PC-9 (cell line): ENCODE measurements at regions not wholly inside any gene's neighbourhood (a gene's known extent, or its start where the extent isn't known, plus 50 kb on each side); places are given as distances from the start of the nearest gene placed in this dataset.
A peak's percentile ranks its signal among the peaks of the same experiment; 100 is the strongest.

ENCODE experiments used
- BruUV-seq: library from RNA; stranded (reverse); fragments of 400-500 nt; replicated peaks from 2 replicates; lab custom pipeline; 2021; lab: Mats Ljungman, UMichigan
- CTCF ChIA-PET: fragments of 300-600 bp; sonication (Branson Sonifier 250); formaldehyde crosslinking; loops from one replicate; lab custom pipeline; 2022; ENCODE audit warnings: antibody characterized with exemption; lab: Charles Lee
- POLR2A ChIA-PET: fragments of 300-600 bp; sonication (Branson Sonifier 250); formaldehyde crosslinking; loops from one replicate; lab custom pipeline; 2022; ENCODE audit warnings: antibody characterized with exemption; ENCODE audit not compliant: unreplicated experiment; lab: Charles Lee
- DNase-seq, 2 experiments: peaks; one replicate each; pipeline versions ENCODE4 v3.0.0 to v3.0.0-alpha.2; 2015 to 2022; ENCODE audit warnings: mixed read lengths in 1 of 2
- H2AFZ ChIP-seq: fragments of 200-600 bp; sonication (generic); 2 replicates; pipeline ENCODE4 v1.8.1; 2017; ENCODE audit warnings: antibody characterized with exemption
- H3F3A ChIP-seq: fragments of 200-600 bp; sonication (generic); 2 replicates; pipeline ENCODE4 v1.8.1; 2017; ENCODE audit warnings: antibody characterized with exemption, mild to moderate bottlenecking, low read depth; ENCODE audit not compliant: insufficient read depth
- H3K27ac ChIP-seq: fragments of 200-600 bp; sonication (generic); 2 replicates; pipeline ENCODE4 v1.6.1; 2016; ENCODE audit warnings: mixed run types
- H3K27me3 ChIP-seq: fragments of 200-600 bp; sonication (generic); 2 replicates; pipeline ENCODE4 v1.6.1; 2016; ENCODE audit warnings: low read depth, mixed run types; ENCODE audit not compliant: insufficient read depth
- H3K36me3 ChIP-seq: fragments of 200-600 bp; sonication (generic); 2 replicates; pipeline ENCODE4 v1.6.1; 2016; ENCODE audit warnings: low read depth, mixed run types
- H3K4me1 ChIP-seq: fragments of 200-600 bp; sonication (generic); replicated peaks from 2 replicates; pipeline ENCODE4 v1.6.1; 2016; ENCODE audit warnings: mixed run types; ENCODE audit not compliant: insufficient read depth
- H3K4me2 ChIP-seq: fragments of 200-600 bp; sonication (generic); 2 replicates; pipeline ENCODE4 v1.6.1; 2017; ENCODE audit warnings: mixed run types
- H3K4me3 ChIP-seq: fragments of 200-600 bp; sonication (generic); 2 replicates; pipeline ENCODE4 v1.6.1; 2016; ENCODE audit warnings: mixed run types
- H3K79me2 ChIP-seq: fragments of 200-600 bp; sonication (generic); 2 replicates; pipeline ENCODE4 v1.6.1; 2017; ENCODE audit warnings: low read depth, mixed run types
- H3K9me2 ChIP-seq: fragments of 200-600 bp; sonication (generic); 2 replicates; pipeline ENCODE4 v1.8.1; 2017; ENCODE audit warnings: mild to moderate bottlenecking; ENCODE audit not compliant: insufficient read depth
- H3K9me3 ChIP-seq: fragments of 200-600 bp; sonication (generic); 2 replicates; pipeline ENCODE4 v1.8.1; 2016; ENCODE audit warnings: low read depth; ENCODE audit not compliant: insufficient read depth
- H4K20me1 ChIP-seq: fragments of 200-600 bp; sonication (generic); 2 replicates; pipeline ENCODE4 v1.8.1; 2017; ENCODE audit not compliant: insufficient read depth
- EZH2 ChIP-seq: fragments of 200-600 bp; sonication (generic); IDR thresholded peaks from 2 replicates; pipeline ENCODE4 v1.8.0; 2017; ENCODE audit warnings: antibody characterized with exemption, low read depth
- intact Hi-C: fragments of 100-400 bp; cut with micrococcal nuclease; formaldehyde crosslinking; loops from one replicate; pipeline ENCODE4 v1.10.0; 2022; ENCODE audit not compliant: unreplicated experiment
- TF ChIP-seq, protein P1 (sequence below): fragments of 200-600 bp; sonication (generic); conservative IDR thresholded peaks from 2 replicates; pipeline ENCODE4 v1.6.1; 2017; ENCODE audit warnings: mixed run types, antibody characterized with exemption, mild to moderate bottlenecking, moderate library complexity

DNA sequence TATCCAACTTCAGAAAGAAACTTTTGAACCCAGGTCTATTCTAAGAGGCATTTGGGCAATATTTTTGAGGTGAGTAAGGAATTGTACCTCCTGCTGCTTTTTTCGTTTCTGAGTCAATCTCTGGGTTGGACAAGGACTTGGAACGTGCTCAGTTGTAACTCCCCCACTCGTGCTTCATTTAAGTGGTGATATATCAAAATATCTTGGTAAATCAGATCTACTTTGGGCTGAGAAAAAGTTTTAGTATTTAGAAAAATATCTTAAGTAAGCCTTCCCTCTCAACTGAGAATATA, 728.9 kb downstream of the EFNB2 start:
- H3K4me2 ChIP-seq: no peak overlapping the region
- no peaks in the 10 kb centered on the region for H3K36me3 ChIP-seq
- H3K79me2 ChIP-seq: no peaks in the 10 kb centered on the region
- BruUV-seq: no TSS peak
- H3F3A ChIP-seq: peaks cover 4% of the 10 kb centered on the region; the same call in 1 of the 2 replicates
- DNase-seq: no peak
- no peaks in the 10 kb centered on the region for H3K27me3 ChIP-seq
- TF ChIP-seq, protein P1, sequence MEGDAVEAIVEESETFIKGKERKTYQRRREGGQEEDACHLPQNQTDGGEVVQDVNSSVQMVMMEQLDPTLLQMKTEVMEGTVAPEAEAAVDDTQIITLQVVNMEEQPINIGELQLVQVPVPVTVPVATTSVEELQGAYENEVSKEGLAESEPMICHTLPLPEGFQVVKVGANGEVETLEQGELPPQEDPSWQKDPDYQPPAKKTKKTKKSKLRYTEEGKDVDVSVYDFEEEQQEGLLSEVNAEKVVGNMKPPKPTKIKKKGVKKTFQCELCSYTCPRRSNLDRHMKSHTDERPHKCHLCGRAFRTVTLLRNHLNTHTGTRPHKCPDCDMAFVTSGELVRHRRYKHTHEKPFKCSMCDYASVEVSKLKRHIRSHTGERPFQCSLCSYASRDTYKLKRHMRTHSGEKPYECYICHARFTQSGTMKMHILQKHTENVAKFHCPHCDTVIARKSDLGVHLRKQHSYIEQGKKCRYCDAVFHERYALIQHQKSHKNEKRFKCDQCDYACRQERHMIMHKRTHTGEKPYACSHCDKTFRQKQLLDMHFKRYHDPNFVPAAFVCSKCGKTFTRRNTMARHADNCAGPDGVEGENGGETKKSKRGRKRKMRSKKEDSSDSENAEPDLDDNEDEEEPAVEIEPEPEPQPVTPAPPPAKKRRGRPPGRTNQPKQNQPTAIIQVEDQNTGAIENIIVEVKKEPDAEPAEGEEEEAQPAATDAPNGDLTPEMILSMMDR: no peak
- no peak for TF ChIP-seq EZH2
- H3K4me1 ChIP-seq: 0 out of 2 replicates have a peak, but pooled peaks cover 5% of the 10 kb centered on the region
- H3K27ac ChIP-seq: no peak overlapping the region
- peaks cover 17% of the 10 kb centered on the region; the same call in 1 of the 2 replicates for H3K9me3 ChIP-seq
- no peak overlapping the region for H2AFZ ChIP-seq
- intact Hi-C loops: no loop called here
- ChIA-PET POLR2A (no interaction called here), CTCF (no interaction called here)
- no peak overlapping the region for H3K4me3 ChIP-seq
- no peaks in the 10 kb centered on the region for H4K20me1 ChIP-seq
- H3K9me2 ChIP-seq: no peaks in the 10 kb centered on the region

DNA sequence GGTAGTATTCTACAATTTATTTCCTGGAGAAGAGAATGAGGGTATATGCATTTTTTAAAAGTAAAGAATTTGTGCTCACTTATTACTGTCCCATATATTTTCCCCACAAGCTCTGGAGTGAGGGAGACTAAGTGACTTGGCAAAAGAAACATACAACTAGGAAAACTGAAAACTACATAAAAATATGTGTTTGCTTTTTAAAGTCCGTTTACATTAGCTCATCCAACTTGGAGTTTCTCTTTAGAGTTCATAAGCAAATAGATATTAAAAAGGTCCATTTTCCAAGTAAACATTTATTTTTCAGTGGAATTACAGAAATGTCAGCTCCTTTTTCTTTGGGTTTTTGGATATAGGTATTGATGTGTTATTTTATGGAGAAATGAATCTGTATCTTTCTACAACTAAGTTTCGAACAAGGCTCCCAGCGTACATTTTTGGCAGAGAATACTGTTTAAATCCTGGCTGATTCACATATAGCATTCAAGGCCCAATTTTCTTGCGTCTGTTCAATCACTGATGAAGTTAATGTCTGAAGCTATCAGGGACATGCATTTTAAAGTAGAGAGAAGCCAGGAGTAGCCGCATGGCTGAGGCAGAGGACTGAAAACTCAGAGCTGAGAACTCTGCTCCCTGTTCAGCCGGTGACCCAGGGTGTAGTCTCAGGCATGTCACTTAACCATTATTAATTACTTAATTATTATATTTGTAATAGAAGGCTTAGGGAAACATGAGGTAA, 729.4 kb downstream of the EFNB2 start:
- no peak for TF ChIP-seq EZH2
- TF ChIP-seq, protein P1: no peak
- ChIA-PET CTCF (no interaction called here), POLR2A (no interaction called here)
- Histone ChIP-seq H3K79me2 (no peaks in the 10 kb centered on the region), H3K36me3 (no peaks in the 10 kb centered on the region), H3K27ac (no peak overlapping the region), H3F3A (peaks cover 4% of the 10 kb centered on the region; the same call in 1 of the 2 replicates), H3K9me3 (peaks cover 13% of the 10 kb centered on the region; the same call in 1 of the 2 replicates), H3K27me3 (no peaks in the 10 kb centered on the region), H2AFZ (no peak overlapping the region), H3K4me1 (0 out of 2 replicates have a peak, but pooled peaks cover 5% of the 10 kb centered on the region), H3K4me2 (no peak overlapping the region), H4K20me1 (no peaks in the 10 kb centered on the region), H3K4me3 (no peak overlapping the region), H3K9me2 (no peaks in the 10 kb centered on the region)
- no peak for DNase-seq
- no TSS peak for BruUV-seq
- intact Hi-C loops: no loop called here

DNA sequence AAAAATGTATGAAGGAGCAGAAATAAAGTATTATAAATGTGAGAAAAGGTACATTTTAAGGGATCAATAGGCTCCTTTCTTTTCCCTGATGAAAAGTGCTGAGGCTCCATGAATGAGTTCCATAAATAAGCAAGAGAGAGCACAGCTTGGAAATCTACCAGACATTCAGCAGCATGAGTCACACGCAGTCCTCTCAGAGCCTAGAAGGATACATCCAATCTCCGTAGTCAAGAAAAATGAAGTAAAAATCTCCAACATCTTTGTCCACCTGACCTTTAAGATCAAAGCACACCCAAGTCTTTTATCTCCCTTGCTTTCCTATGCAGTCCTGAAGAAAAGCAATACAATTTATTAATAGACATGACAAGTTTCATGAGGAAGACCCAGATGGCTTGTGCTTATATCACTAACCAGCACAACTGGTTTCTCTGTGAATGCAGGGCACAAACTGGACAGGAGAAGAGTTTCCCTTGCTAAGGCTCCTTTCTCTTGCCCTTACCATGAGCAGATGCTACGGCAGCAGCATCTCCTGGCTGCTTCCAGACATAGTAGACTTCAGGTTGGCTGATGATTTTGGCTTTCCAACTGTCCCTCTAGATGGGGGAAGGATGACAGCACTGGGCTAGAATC, 730.8 kb downstream of the EFNB2 start:
- H3K27me3 ChIP-seq: no peaks in the 10 kb centered on the region
- intact Hi-C loops: no loop called here
- H3K4me3 ChIP-seq: no peak overlapping the region
- H3F3A ChIP-seq: peaks cover 4% of the 10 kb centered on the region; the same call in 1 of the 2 replicates
- BruUV-seq: no TSS peak
- CTCF ChIA-PET: no interaction called here
- no peaks in the 10 kb centered on the region for H3K36me3 ChIP-seq
- H2AFZ ChIP-seq: no peak overlapping the region; the same call in 1 of the 2 replicates
- no peaks in the 10 kb centered on the region for H4K20me1 ChIP-seq
- 0 out of 2 replicates have a peak, but pooled peaks cover 5% of the 10 kb centered on the region for H3K4me1 ChIP-seq
- TF ChIP-seq, protein P1: no peak
- H3K79me2 ChIP-seq: no peaks in the 10 kb centered on the region
- POLR2A ChIA-PET: no interaction called here
- H3K4me2 ChIP-seq: peak overlapping the region; percentile 22
- no peaks in the 10 kb centered on the region for H3K9me2 ChIP-seq
- H3K27ac ChIP-seq: no peak overlapping the region
- H3K9me3 ChIP-seq: peaks cover 13% of the 10 kb centered on the region; the same call in 1 of the 2 replicates
- peak in 1 of 2 experiments; percentile 47 for DNase-seq
